Vagina (tissue), 2 donors: ENCODE measurements at regions not wholly inside any gene's neighbourhood (a gene's known extent, or its start where the extent isn't known, plus 50 kb on each side); places are given as distances from the start of the nearest gene placed in this dataset.
"Not testable (repeated sequence)": the region's sequence is repeated elsewhere in the genome, so short reads cannot be mapped to it uniquely, and the experiment has no call there.

Source experiments
- CTCF ChIP-seq, 3 experiments: fragments of 450-650 bp in 2 of 3; fragments of 200-600 bp in 1 of 3; sonication (generic) in 1 of 3; IDR thresholded peaks; one replicate each; pipeline ENCODE4 v1.5.1; 2017 to 2019; ENCODE audit warnings: antibody characterized with exemption in 3 of 3, mild to moderate bottlenecking in 2 of 3, moderate library complexity in 2 of 3
- POLR2AphosphoS5 ChIP-seq, 2 donors: sonication (generic); formaldehyde crosslinking; IDR thresholded peaks; one replicate each; pipeline ENCODE4 v1.9.0; 2017; ENCODE audit warnings: antibody characterized with exemption in 2 of 2, mild to moderate bottlenecking in 2 of 2, low read depth in 1 of 2; ENCODE audit not compliant: insufficient read depth in 1 of 2

GRCh38 chr1:83488105-83488504 lies 510.8 kb downstream of the TTLL7 start:
- not testable (repeated sequence) for TF ChIP-seq CTCF (IDR thresholded peaks at IDR 0.05); POLR2AphosphoS5 (IDR thresholded peaks at IDR 0.05; ENCODE audit: insufficient read depth in 1 of 2, low read depth in 1 of 2)
